GM23338 (cell line): ENCODE measurements at regions not wholly inside any gene's neighbourhood (a gene's known extent, or its start where the extent isn't known, plus 50 kb on each side); places are given as distances from the start of the nearest gene placed in this dataset.

Experiments
- ATAC-seq: fragments of 200-7000 bp; cut with Tn5 transposase; 3 replicates; pipeline ENCODE4 v1.9.1; 2020
- DNase-seq: peaks from one replicate; pipeline ENCODE4 v3.0.0-alpha.2; 2015; ENCODE audit warnings: low spot score
- H2AFZ ChIP-seq: fragments of 200-600 bp; sonication (generic); 2 replicates; pipeline ENCODE4 v1.8.0; 2016; ENCODE audit warnings: antibody characterized with exemption, mild to moderate bottlenecking, moderate library complexity
- H3F3A ChIP-seq: fragments of 200-600 bp; sonication (generic); replicated peaks from 2 replicates; pipeline ENCODE4 v1.8.0; 2017; ENCODE audit warnings: antibody characterized with exemption, mixed run types, low read depth
- H3K27ac ChIP-seq: fragments of 200-600 bp; sonication (generic); 2 replicates; pipeline ENCODE4 v1.6.1; 2016; ENCODE audit warnings: low read depth
- H3K27me3 ChIP-seq: fragments of 200-600 bp; sonication (generic); 2 replicates; pipeline ENCODE4 v1.8.0; 2016; ENCODE audit warnings: mild to moderate bottlenecking, mixed run types, moderate library complexity; ENCODE audit not compliant: insufficient read depth
- H3K36me3 ChIP-seq: fragments of 200-600 bp; sonication (generic); 2 replicates; pipeline ENCODE4 v1.8.0; 2016; ENCODE audit warnings: mild to moderate bottlenecking; ENCODE audit not compliant: insufficient read depth
- H3K4me1 ChIP-seq: fragments of 200-600 bp; sonication (generic); 2 replicates; pipeline ENCODE4 v1.8.0; 2016; ENCODE audit warnings: mild to moderate bottlenecking, moderate library complexity; ENCODE audit not compliant: insufficient read depth
- H3K4me2 ChIP-seq: fragments of 200-600 bp; sonication (generic); 2 replicates; pipeline ENCODE4 v1.7.1; 2017; ENCODE audit warnings: mixed run types
- H3K4me3 ChIP-seq: fragments of 200-600 bp; sonication (generic); 2 replicates; pipeline ENCODE4 v1.6.1; 2016; ENCODE audit warnings: mixed run types
- H3K79me2 ChIP-seq: fragments of 200-600 bp; sonication (generic); replicated peaks from 2 replicates; pipeline ENCODE4 v1.8.0; 2017; ENCODE audit warnings: mild to moderate bottlenecking; ENCODE audit not compliant: insufficient read depth
- H3K9me2 ChIP-seq: fragments of 200-600 bp; sonication (generic); 2 replicates; pipeline ENCODE4 v1.8.0; 2017; ENCODE audit not compliant: insufficient read depth
- H4K20me1 ChIP-seq: fragments of 200-600 bp; sonication (generic); replicated peaks from 2 replicates; pipeline ENCODE4 v1.8.0; 2017; ENCODE audit warnings: mild to moderate bottlenecking; ENCODE audit not compliant: insufficient read depth
- H3K27ac Mint-ChIP-seq: 2 replicates; pipeline ENCODE4 v1.8.0; 2020; ENCODE audit warnings: inconsistent platforms, mild to moderate bottlenecking, moderate library complexity, mixed read lengths
- H3K27me3 Mint-ChIP-seq: 3 replicates; pipeline ENCODE4 v1.8.0; 2022; ENCODE audit warnings: low read depth, mild to moderate bottlenecking, moderate library complexity, mixed read lengths, inconsistent platforms; ENCODE audit not compliant: insufficient read depth, poor library complexity
- H3K36me3 Mint-ChIP-seq: 3 replicates; pipeline ENCODE4 v1.8.0; 2021; ENCODE audit warnings: low read depth, mild to moderate bottlenecking, inconsistent platforms, moderate library complexity, mixed read lengths
- H3K4me1 Mint-ChIP-seq: 3 replicates; pipeline ENCODE4 v1.8.0; 2020; ENCODE audit warnings: mild to moderate bottlenecking, inconsistent platforms, mixed read lengths
- H3K4me3 Mint-ChIP-seq: 3 replicates; pipeline ENCODE4 v1.8.0; 2021; ENCODE audit warnings: moderate library complexity, mild to moderate bottlenecking, inconsistent platforms, mixed read lengths
- H3K9me3 Mint-ChIP-seq: 3 replicates; pipeline ENCODE4 v1.8.0; 2020; ENCODE audit warnings: moderate library complexity, mild to moderate bottlenecking, inconsistent platforms, mixed read lengths
- CREB1 ChIP-seq: fragments of 250-450 bp; sonication (Bioruptor Pico); IDR thresholded peaks from 2 replicates; pipeline ENCODE4 v1.5.0; 2020; ENCODE audit warnings: low read depth, mild to moderate bottlenecking, moderate library complexity
- CTCF ChIP-seq, 2 experiments: fragments of 200-600 bp in 1 of 2; sonication (generic) in 1 of 2; conservative IDR thresholded peaks; 2 replicates each; pipeline versions ENCODE4 v1.5.1 to v1.6.1; 2016 to 2017; ENCODE audit warnings: antibody characterized with exemption in 2 of 2, low read depth in 2 of 2, mild to moderate bottlenecking in 2 of 2, moderate library complexity in 1 of 2
- ETS1 ChIP-seq: IDR thresholded peaks from 2 replicates; pipeline ENCODE4 v1.6.1; 2016; ENCODE audit warnings: antibody characterized with exemption
- EZH2 ChIP-seq: fragments of 200-600 bp; sonication (generic); IDR thresholded peaks from one replicate; pipeline ENCODE4 v1.8.0; 2017; ENCODE audit warnings: antibody characterized with exemption, mild to moderate bottlenecking, low read depth; ENCODE audit not compliant: unreplicated experiment
- EZH2phosphoT487 ChIP-seq: fragments of 200-600 bp; sonication (generic); IDR thresholded peaks from one replicate; pipeline ENCODE4 v1.8.1; 2018; ENCODE audit warnings: antibody characterized with exemption; ENCODE audit not compliant: unreplicated experiment
- JUNB ChIP-seq: IDR thresholded peaks from one replicate; pipeline ENCODE4 v1.6.1; 2016; ENCODE audit warnings: antibody characterized with exemption; ENCODE audit not compliant: unreplicated experiment
- NANOG ChIP-seq: IDR thresholded peaks from 2 replicates; pipeline ENCODE4 v1.6.1; 2016; ENCODE audit warnings: antibody characterized with exemption, borderline replicate concordance
- REST ChIP-seq: IDR thresholded peaks from one replicate; pipeline ENCODE4 v1.6.1; 2018; ENCODE audit warnings: antibody characterized with exemption; ENCODE audit not compliant: unreplicated experiment
- STAT1 ChIP-seq: IDR thresholded peaks from one replicate; pipeline ENCODE4 v1.6.1; 2016; ENCODE audit warnings: antibody characterized with exemption; ENCODE audit not compliant: unreplicated experiment
- ZNF114 ChIP-seq: fragments of 250-450 bp; sonication (Bioruptor Pico); IDR thresholded peaks from 2 replicates; pipeline ENCODE4 v1.5.0; 2020; ENCODE audit warnings: mild to moderate bottlenecking, moderate library complexity
- ZNF331 ChIP-seq: fragments of 250-450 bp; sonication (Bioruptor Pico); IDR thresholded peaks from 2 replicates; pipeline ENCODE4 v1.5.0; 2020; ENCODE audit warnings: low read depth, mild to moderate bottlenecking, moderate library complexity
- ZNF462 ChIP-seq: fragments of 250-450 bp; sonication (Bioruptor Pico); IDR thresholded peaks from 2 replicates; pipeline ENCODE4 v1.5.0; 2020; ENCODE audit warnings: mild to moderate bottlenecking, moderate library complexity

GRCh38 chr12:84767079-84767478, 145.5 kb downstream of the SLC6A15 start (continued):
- no peak for TF ChIP-seq EZH2phosphoT487
- TF ChIP-seq ETS1: no peak
- TF ChIP-seq JUNB: no peak
- TF ChIP-seq STAT1: no peak

- H3K4me1 Mint-ChIP-seq: peaks cover 22% of the 10 kb centered on the region
- no peaks in the 10 kb centered on the region for H3K36me3 ChIP-seq
- H4K20me1 ChIP-seq: no peaks in the 10 kb centered on the region
- H3K4me3 ChIP-seq: no peak overlapping the region
- no peaks in the 10 kb centered on the region for H3K9me3 Mint-ChIP-seq
- no peak for DNase-seq
- no peaks in the 10 kb centered on the region for H3K79me2 ChIP-seq
- no peak overlapping the region for H2AFZ ChIP-seq
- H3K4me3 Mint-ChIP-seq: no peak overlapping the region
- no peaks in the 10 kb centered on the region for H3F3A ChIP-seq
- ATAC-seq: no peak
- H3K4me1 ChIP-seq: peaks cover 8% of the 10 kb centered on the region; the same call in 1 of the 2 replicates
- H3K36me3 Mint-ChIP-seq: no peaks in the 10 kb centered on the region
- H3K9me2 ChIP-seq: no peaks in the 10 kb centered on the region
- H3K27ac ChIP-seq: no peak overlapping the region
- H3K27me3 ChIP-seq: no peaks in the 10 kb centered on the region
- H3K4me2 ChIP-seq: no peak overlapping the region
- H3K27me3 Mint-ChIP-seq: no peaks in the 10 kb centered on the region
- no peak overlapping the region for H3K27ac Mint-ChIP-seq
- no peak for TF ChIP-seq REST
- no peak for TF ChIP-seq ZNF331 (CRISPR knock-in tag)
- no peak for TF ChIP-seq EZH2
- no peak for TF ChIP-seq ETS1
- no peak for TF ChIP-seq CREB1 (CRISPR knock-in tag)
- TF ChIP-seq STAT1: no peak
- TF ChIP-seq CTCF (conservative IDR thresholded peaks at IDR 0.05; ENCODE audit: low read depth in 2 of 2): no peak
- no peak for TF ChIP-seq EZH2phosphoT487
- TF ChIP-seq NANOG: no peak
- TF ChIP-seq JUNB: no peak
- TF ChIP-seq ZNF462 (CRISPR knock-in tag): no peak
- TF ChIP-seq ZNF114 (CRISPR knock-in tag): no peak
Observed at GRCh38 chr12:84766375-84766774, 146.2 kb downstream of the SLC6A15 start.
